Neural progenitor cell (in vitro differentiated cells): ENCODE measurements at regions not wholly inside any gene's neighbourhood (a gene's known extent, or its start where the extent isn't known, plus 50 kb on each side); places are given as distances from the start of the nearest gene placed in this dataset.
"Not testable (repeated sequence)": the region's sequence is repeated elsewhere in the genome, so short reads cannot be mapped to it uniquely, and the experiment has no call there.

Experiments
- DNase-seq: peaks from one replicate; pipeline ENCODE4 v3.0.0-alpha.2; 2016; ENCODE audit warnings: low spot score
- H2AFZ ChIP-seq: fragments of 200-600 bp; sonication (generic); replicated peaks from 2 replicates; pipeline ENCODE4 v1.6.1; 2016; ENCODE audit warnings: antibody characterized with exemption
- H3F3A ChIP-seq: fragments of 200-600 bp; sonication (generic); 2 replicates; pipeline ENCODE4 v1.6.1; 2016; ENCODE audit warnings: antibody characterized with exemption, low read depth
- H3K27ac ChIP-seq: fragments of 200-600 bp; sonication (generic); 2 replicates; pipeline ENCODE4 v1.5.1; 2016; ENCODE audit warnings: mild to moderate bottlenecking
- H3K27me3 ChIP-seq: fragments of 200-600 bp; sonication (generic); 2 replicates; pipeline ENCODE4 v1.6.1; 2016; ENCODE audit warnings: mild to moderate bottlenecking, moderate library complexity
- H3K36me3 ChIP-seq: fragments of 200-600 bp; sonication (generic); 2 replicates; pipeline ENCODE4 v1.5.1; 2016
- H3K4me1 ChIP-seq: fragments of 200-600 bp; sonication (generic); 2 replicates; pipeline ENCODE4 v1.6.1; 2016; ENCODE audit warnings: mixed run types
- H3K4me2 ChIP-seq: fragments of 200-600 bp; sonication (generic); 2 replicates; pipeline ENCODE4 v1.6.1; 2016
- H3K4me3 ChIP-seq: fragments of 200-600 bp; sonication (generic); 2 replicates; pipeline ENCODE4 v1.5.1; 2016
- H3K79me2 ChIP-seq: fragments of 200-600 bp; sonication (generic); 2 replicates; pipeline ENCODE4 v1.6.1; 2016; ENCODE audit warnings: low read depth
- H3K9ac ChIP-seq: fragments of 200-600 bp; sonication (generic); 2 replicates; pipeline ENCODE4 v1.6.1; 2016
- H3K9me3 ChIP-seq: fragments of 200-600 bp; sonication (generic); 2 replicates; pipeline ENCODE4 v1.5.1; 2016; ENCODE audit warnings: low read depth
- H4K20me1 ChIP-seq: fragments of 200-600 bp; sonication (generic); 2 replicates; pipeline ENCODE4 v1.6.1; 2016; ENCODE audit warnings: low read depth
- H3K27ac Mint-ChIP-seq: 3 replicates; pipeline ENCODE4 v1.8.0; 2021; ENCODE audit warnings: mixed read lengths
- H3K27me3 Mint-ChIP-seq: 2 replicates; pipeline ENCODE4 v1.8.0; 2022; ENCODE audit warnings: low read depth, mild to moderate bottlenecking, inconsistent platforms, moderate library complexity, mixed read lengths; ENCODE audit not compliant: insufficient read depth
- H3K36me3 Mint-ChIP-seq: 3 replicates; pipeline ENCODE4 v1.8.0; 2021; ENCODE audit warnings: mixed read lengths
- H3K4me1 Mint-ChIP-seq: 3 replicates; pipeline ENCODE4 v1.8.0; 2021; ENCODE audit warnings: mixed read lengths
- H3K4me3 Mint-ChIP-seq: 3 replicates; pipeline ENCODE4 v1.8.0; 2021; ENCODE audit warnings: mild to moderate bottlenecking, moderate library complexity, mixed read lengths
- H3K9me3 Mint-ChIP-seq: 3 replicates; pipeline ENCODE4 v1.8.0; 2020; ENCODE audit warnings: mixed read lengths
- CTCF ChIP-seq: fragments of 200-600 bp; sonication (generic); IDR thresholded peaks from 2 replicates; pipeline ENCODE4 v1.5.1; 2017; ENCODE audit warnings: antibody characterized with exemption, mild to moderate bottlenecking
- EZH2 ChIP-seq: fragments of 200-600 bp; sonication (generic); IDR thresholded peaks from 2 replicates; pipeline ENCODE4 v1.6.1; 2017; ENCODE audit warnings: antibody characterized with exemption, mild to moderate bottlenecking, moderate library complexity
- EZH2phosphoT487 ChIP-seq: fragments of 200-600 bp; sonication (generic); IDR thresholded peaks from 2 replicates; pipeline ENCODE4 v1.6.1; 2017; ENCODE audit warnings: antibody characterized with exemption

- Histone ChIP-seq H3F3A (no peaks in the 10 kb centered on the region), H3K4me1 (peaks cover 13% of the 10 kb centered on the region), H3K27ac (no peak overlapping the region), H3K4me2 (no peak overlapping the region), H3K9ac (no peak overlapping the region), H3K79me2 (no peaks in the 10 kb centered on the region), H3K4me3 (no peak overlapping the region), H3K36me3 (no peaks in the 10 kb centered on the region), H2AFZ (peak overlapping the region; percentile 10), H3K27me3 (no peaks in the 10 kb centered on the region), H3K9me3 (no peaks in the 10 kb centered on the region), H4K20me1 (no peaks in the 10 kb centered on the region)
- no peaks in the 10 kb centered on the region for H3K4me1 Mint-ChIP-seq
- H3K36me3 Mint-ChIP-seq: peaks cover 13% of the 10 kb centered on the region
- H3K27me3 Mint-ChIP-seq: no peaks in the 10 kb centered on the region
- DNase-seq: no peak
- H3K9me3 Mint-ChIP-seq: peaks cover 42% of the 10 kb centered on the region
- no peak for TF ChIP-seq EZH2
- TF ChIP-seq CTCF: no peak
- TF ChIP-seq EZH2phosphoT487: no peak
- no peak overlapping the region for H3K4me3 Mint-ChIP-seq
- no peak overlapping the region for H3K27ac Mint-ChIP-seq
Observed at GRCh38 chr10:33695536-33695935, 361.1 kb upstream of the NRP1 start.

- peaks cover 17% of the 10 kb centered on the region for H3K36me3 Mint-ChIP-seq
- H3K4me2 ChIP-seq, H3K9ac ChIP-seq, H3K4me1 ChIP-seq, H3K27ac Mint-ChIP-seq, H3K9me3 ChIP-seq, H3K27ac ChIP-seq, H4K20me1 ChIP-seq, H3K27me3 ChIP-seq, H2AFZ ChIP-seq, H3K27me3 Mint-ChIP-seq, H3K4me1 Mint-ChIP-seq, H3F3A ChIP-seq, H3K79me2 ChIP-seq, DNase-seq, H3K4me3 ChIP-seq, H3K36me3 ChIP-seq, H3K4me3 Mint-ChIP-seq: not testable (repeated sequence)
- H3K9me3 Mint-ChIP-seq: peaks cover 64% of the 10 kb centered on the region
Observed at GRCh38 chr10:33690536-33690935, 356.1 kb upstream of the NRP1 start.

- Mint-ChIP-seq H3K4me3 (no peak overlapping the region), H3K4me1 (no peaks in the 10 kb centered on the region), H3K27me3 (peaks cover 6% of the 10 kb centered on the region), H3K36me3 (peaks cover 13% of the 10 kb centered on the region), H3K9me3 (peaks cover 56% of the 10 kb centered on the region), H3K27ac (no peak overlapping the region)
- Histone ChIP-seq H2AFZ (no peak overlapping the region), H3K79me2 (no peaks in the 10 kb centered on the region), H3K4me1 (no peaks in the 10 kb centered on the region), H3K36me3 (no peaks in the 10 kb centered on the region), H4K20me1 (no peaks in the 10 kb centered on the region), H3K9me3 (no peaks in the 10 kb centered on the region), H3K27ac (no peak overlapping the region), H3K27me3 (no peaks in the 10 kb centered on the region), H3K9ac (no peak overlapping the region), H3K4me2 (no peak overlapping the region), H3K4me3 (no peak overlapping the region), H3F3A (no peaks in the 10 kb centered on the region)
- no peak for DNase-seq
- no peak for TF ChIP-seq CTCF
- no peak for TF ChIP-seq EZH2
- TF ChIP-seq EZH2phosphoT487: no peak
Observed at GRCh38 chr10:33688506-33688905, 354.0 kb upstream of the NRP1 start.

- Histone ChIP-seq H3K27me3 (no peaks in the 10 kb centered on the region), H3K9ac (no peak overlapping the region), H3K4me2 (no peak overlapping the region), H2AFZ (no peak overlapping the region), H3K4me3 (no peak overlapping the region), H3K9me3 (no peaks in the 10 kb centered on the region), H3K79me2 (no peaks in the 10 kb centered on the region), H3F3A (no peaks in the 10 kb centered on the region), H3K27ac (no peak overlapping the region), H4K20me1 (no peaks in the 10 kb centered on the region), H3K4me1 (no peaks in the 10 kb centered on the region), H3K36me3 (no peaks in the 10 kb centered on the region)
- DNase-seq: no peak
- Mint-ChIP-seq H3K27me3 (peaks cover 4% of the 10 kb centered on the region), H3K9me3 (peaks cover 19% of the 10 kb centered on the region), H3K4me3 (no peak overlapping the region), H3K36me3 (no peaks in the 10 kb centered on the region), H3K27ac (no peak overlapping the region), H3K4me1 (peaks cover 5% of the 10 kb centered on the region)
- TF ChIP-seq EZH2phosphoT487 (no peak), CTCF (no peak), EZH2 (no peak)
Observed at GRCh38 chr10:33684211-33684611, 349.7 kb upstream of the NRP1 start.
